HFF-Myc (cell line): ENCODE measurements at regions not wholly inside any gene's neighbourhood (a gene's known extent, or its start where the extent isn't known, plus 50 kb on each side); places are given as distances from the start of the nearest gene placed in this dataset.

Experiments
- DNase-seq: peaks from one replicate; pipeline ENCODE4 v3.0.0-alpha.2; 2011; ENCODE audit warnings: low read depth; ENCODE audit errors: extremely low read depth
- H3K4me3 ChIP-seq: replicated peaks from 2 replicates; pipeline ENCODE4 v1.5.1; 2011; ENCODE audit warnings: low read depth, mild to moderate bottlenecking, control low read depth, low read length
- CTCF ChIP-seq: IDR thresholded peaks from 2 replicates; pipeline ENCODE4 v1.5.1; 2012; ENCODE audit warnings: mild to moderate bottlenecking, low read depth, low read length, control low read depth; ENCODE audit errors: missing control alignments

GRCh38 chr20:19909725-19910124, 107.4 kb upstream of the NAA20 start:
- no peak overlapping the region for H3K4me3 ChIP-seq
- DNase-seq: no peak
- no peak for TF ChIP-seq CTCF

GRCh38 chr20:19911810-19912382, 105.3 kb upstream of the NAA20 start:
- H3K4me3 ChIP-seq: no peak overlapping the region
- no peak for DNase-seq
- TF ChIP-seq CTCF: no peak

- H3K4me3 ChIP-seq: no peak overlapping the region
- DNase-seq: no peak
- TF ChIP-seq CTCF: no peak
Observed at GRCh38 chr20:19913349-19913748, 103.8 kb upstream of the NAA20 start.

GRCh38 chr20:19913927-19914614, 103.1 kb upstream of the NAA20 start:
- TF ChIP-seq CTCF: no peak
- DNase-seq: no peak
- no peak overlapping the region for H3K4me3 ChIP-seq

GRCh38 chr20:19915111-19915798, 101.9 kb upstream of the NAA20 start:
- H3K4me3 ChIP-seq: no peak overlapping the region
- TF ChIP-seq CTCF: no peak
- no peak for DNase-seq

- DNase-seq: no peak
- no peak overlapping the region for H3K4me3 ChIP-seq
- TF ChIP-seq CTCF: no peak
Observed at GRCh38 chr20:19916531-19917485, 100.4 kb upstream of the NAA20 start.
